SHP77 treated with DMSO at 0.1 percent for 48 hours (cell line): ENCODE measurements at regions not wholly inside any gene's neighbourhood (a gene's known extent, or its start where the extent isn't known, plus 50 kb on each side); places are given as distances from the start of the nearest gene placed in this dataset.
A peak's percentile ranks its signal among the peaks of the same experiment; 100 is the strongest.

Experiments used
- DNase-seq: peaks from one replicate; lab custom pipeline; 2025; lab: John Stamatoyannopoulos, UW

- no peak for DNase-seq
Measured at GRCh38 chr11:130613396-130613795, 165.0 kb downstream of the ADAMTS15 start.

GRCh38 chr11:130614591-130614990, 166.1 kb downstream of the ADAMTS15 start:
- DNase-seq, result no peak

GRCh38 chr11:130615561-130615960, 167.1 kb downstream of the ADAMTS15 start:
- no peak for DNase-seq

- no peak for DNase-seq
Measured at GRCh38 chr11:130616573-130616972, 168.1 kb downstream of the ADAMTS15 start.

GRCh38 chr11:130617001-130617400, 168.6 kb downstream of the ADAMTS15 start:
- no peak for DNase-seq

GRCh38 chr11:130620548-130620947, 172.1 kb downstream of the ADAMTS15 start:
- DNase-seq, result no peak

GRCh38 chr11:130622141-130622542, 173.7 kb downstream of the ADAMTS15 start:
- peak; percentile 19 for DNase-seq

GRCh38 chr11:130623670-130624668, 175.5 kb downstream of the ADAMTS15 start:
- DNase-seq, result no peak

- DNase-seq, result no peak
Measured at GRCh38 chr11:130624971-130625544, 176.6 kb downstream of the ADAMTS15 start.

GRCh38 chr11:130625578-130626306, 177.3 kb downstream of the ADAMTS15 start:
- DNase-seq, result no peak

- DNase-seq, result no peak
Measured at GRCh38 chr11:130629039-130629438, 180.6 kb downstream of the ADAMTS15 start.

GRCh38 chr11:130631119-130631518, 182.7 kb downstream of the ADAMTS15 start:
- DNase-seq, result no peak

- DNase-seq, result no peak
Measured at GRCh38 chr11:130633466-130633865, 185.0 kb downstream of the ADAMTS15 start.

- DNase-seq, result no peak
Measured at GRCh38 chr11:130634186-130634585, 185.7 kb downstream of the ADAMTS15 start.

- DNase-seq, result peak; percentile 71
Measured at GRCh38 chr11:130634961-130635473, 186.6 kb downstream of the ADAMTS15 start.

- DNase-seq, result no peak
Measured at GRCh38 chr11:130635937-130636630, 187.6 kb downstream of the ADAMTS15 start.

GRCh38 chr11:130636722-130637464, 188.4 kb downstream of the ADAMTS15 start:
- DNase-seq, result peak; percentile 96

- DNase-seq, result no peak
Measured at GRCh38 chr11:130637566-130637965, 189.1 kb downstream of the ADAMTS15 start.

- no peak for DNase-seq
Measured at GRCh38 chr11:130638033-130638432, 189.6 kb downstream of the ADAMTS15 start.

- DNase-seq, result no peak
Measured at GRCh38 chr11:130638624-130639023, 190.2 kb downstream of the ADAMTS15 start.

- no peak for DNase-seq
Measured at GRCh38 chr11:130639369-130639768, 190.9 kb downstream of the ADAMTS15 start.
